ENCODE measurements at regions not wholly inside any gene's neighbourhood (a gene's known extent, or its start where the extent isn't known, plus 50 kb on each side); places are given as distances from the start of the nearest gene placed in this dataset.

DNA sequence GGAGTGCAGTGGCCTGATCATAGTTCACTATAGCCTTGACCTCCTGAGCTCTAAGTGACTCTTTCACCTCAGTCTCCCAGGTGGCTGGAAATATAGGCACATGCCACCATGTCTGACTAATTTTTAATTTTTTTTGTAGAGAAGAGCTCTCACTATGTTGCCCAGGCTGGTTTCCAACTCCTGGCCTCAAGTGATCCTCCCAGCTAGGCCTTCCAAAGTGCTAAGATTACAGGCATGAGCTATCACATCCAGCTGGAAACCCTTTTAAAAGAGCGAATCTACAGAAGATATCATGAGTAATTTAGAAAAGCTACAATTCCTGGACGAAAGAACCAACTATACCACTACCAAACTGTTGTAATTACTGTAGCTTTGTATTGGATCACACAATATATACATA, 394.4 kb upstream of the AUTS2 start:
- Histone ChIP-seq H3K36me3 (ENCODE audit: insufficient read depth, low read length) (no peaks in the 10 kb centered on the region), H3K4me2 (ENCODE audit: insufficient read depth, low read length) (no peak overlapping the region), H3K9me3 (ENCODE audit: low read depth, low read length) (no peaks in the 10 kb centered on the region), H4K20me1 (ENCODE audit: insufficient read depth, low read length) (no peaks in the 10 kb centered on the region), H2AFZ (ENCODE audit: low read length) (no peak overlapping the region), H3K27me3 (ENCODE audit: insufficient read depth, low read length) (no peaks in the 10 kb centered on the region), H3K4me3 (ENCODE audit: insufficient read depth, low read length) (no peak overlapping the region), H3K27ac (ENCODE audit: low read depth, low read length) (no peak overlapping the region), H3K79me2 (ENCODE audit: insufficient read depth, low read length) (no peaks in the 10 kb centered on the region), H3K4me1 (ENCODE audit: insufficient read depth, low read length) (no peaks in the 10 kb centered on the region)
- TF ChIP-seq, protein P1, sequence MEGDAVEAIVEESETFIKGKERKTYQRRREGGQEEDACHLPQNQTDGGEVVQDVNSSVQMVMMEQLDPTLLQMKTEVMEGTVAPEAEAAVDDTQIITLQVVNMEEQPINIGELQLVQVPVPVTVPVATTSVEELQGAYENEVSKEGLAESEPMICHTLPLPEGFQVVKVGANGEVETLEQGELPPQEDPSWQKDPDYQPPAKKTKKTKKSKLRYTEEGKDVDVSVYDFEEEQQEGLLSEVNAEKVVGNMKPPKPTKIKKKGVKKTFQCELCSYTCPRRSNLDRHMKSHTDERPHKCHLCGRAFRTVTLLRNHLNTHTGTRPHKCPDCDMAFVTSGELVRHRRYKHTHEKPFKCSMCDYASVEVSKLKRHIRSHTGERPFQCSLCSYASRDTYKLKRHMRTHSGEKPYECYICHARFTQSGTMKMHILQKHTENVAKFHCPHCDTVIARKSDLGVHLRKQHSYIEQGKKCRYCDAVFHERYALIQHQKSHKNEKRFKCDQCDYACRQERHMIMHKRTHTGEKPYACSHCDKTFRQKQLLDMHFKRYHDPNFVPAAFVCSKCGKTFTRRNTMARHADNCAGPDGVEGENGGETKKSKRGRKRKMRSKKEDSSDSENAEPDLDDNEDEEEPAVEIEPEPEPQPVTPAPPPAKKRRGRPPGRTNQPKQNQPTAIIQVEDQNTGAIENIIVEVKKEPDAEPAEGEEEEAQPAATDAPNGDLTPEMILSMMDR (IDR thresholded peaks at IDR 0.05; ENCODE audit: extremely low read depth, low read depth, low read length), result no peak
- DNase-seq (ENCODE audit: insufficient read length, low spot score, missing footprints), result no peak

DNA sequence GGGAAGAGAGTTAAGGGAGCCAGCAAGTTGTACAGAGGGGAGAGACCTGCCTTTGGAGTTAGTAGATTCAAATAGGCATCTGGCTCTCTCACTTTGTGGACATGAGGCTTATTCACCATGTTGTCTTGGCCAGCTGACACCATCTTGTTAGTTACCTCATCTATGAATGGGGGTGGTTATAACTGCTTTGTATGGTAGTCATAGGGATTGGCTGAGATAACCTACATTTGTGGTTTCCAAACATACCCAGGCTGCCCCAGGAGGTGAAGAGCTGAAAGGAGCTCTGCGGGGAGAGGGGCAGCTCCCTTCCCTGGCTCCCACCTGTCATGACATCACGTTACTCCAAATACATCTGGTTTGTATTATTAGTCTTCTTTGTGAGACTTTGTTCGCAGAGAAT, 393.3 kb upstream of the AUTS2 start:
- Histone ChIP-seq H3K27me3 (ENCODE audit: insufficient read depth, low read length) (no peaks in the 10 kb centered on the region), H2AFZ (ENCODE audit: low read length) (no peak overlapping the region), H3K4me2 (ENCODE audit: insufficient read depth, low read length) (no peak overlapping the region), H3K9me3 (ENCODE audit: low read depth, low read length) (no peaks in the 10 kb centered on the region), H4K20me1 (ENCODE audit: insufficient read depth, low read length) (no peaks in the 10 kb centered on the region), H3K36me3 (ENCODE audit: insufficient read depth, low read length) (no peaks in the 10 kb centered on the region), H3K4me1 (ENCODE audit: insufficient read depth, low read length) (no peaks in the 10 kb centered on the region), H3K27ac (ENCODE audit: low read depth, low read length) (no peak overlapping the region), H3K79me2 (ENCODE audit: insufficient read depth, low read length) (no peaks in the 10 kb centered on the region), H3K4me3 (ENCODE audit: insufficient read depth, low read length) (no peak overlapping the region)
- no peak for DNase-seq (ENCODE audit: insufficient read length, low spot score, missing footprints)
- TF ChIP-seq, protein P1 (IDR thresholded peaks at IDR 0.05; ENCODE audit: extremely low read depth, low read depth, low read length), result no peak

DNA sequence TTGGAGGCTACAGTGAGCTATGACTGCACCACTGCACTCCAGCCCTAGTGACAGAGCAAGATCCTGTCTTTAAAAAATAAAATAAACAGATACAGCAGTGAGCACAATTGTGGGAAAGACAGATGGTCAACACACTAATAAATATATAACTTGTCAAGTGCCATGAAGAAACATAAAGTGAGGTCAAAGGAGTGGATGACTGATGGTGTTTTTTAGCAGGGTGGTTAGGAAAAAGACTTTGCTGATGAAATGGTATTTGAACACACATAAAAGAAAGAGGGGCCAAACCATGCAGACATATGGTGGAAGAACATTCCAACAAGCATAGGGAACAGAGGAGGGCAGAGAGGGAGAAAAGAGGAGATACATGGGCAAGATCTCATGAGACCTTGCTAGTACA, 392.7 kb upstream of the AUTS2 start:
- Histone ChIP-seq H3K4me3 (ENCODE audit: insufficient read depth, low read length) (no peak overlapping the region), H3K9me3 (ENCODE audit: low read depth, low read length) (no peaks in the 10 kb centered on the region), H3K27ac (ENCODE audit: low read depth, low read length) (no peak overlapping the region), H4K20me1 (ENCODE audit: insufficient read depth, low read length) (no peaks in the 10 kb centered on the region), H3K4me2 (ENCODE audit: insufficient read depth, low read length) (no peak overlapping the region), H2AFZ (ENCODE audit: low read length) (no peak overlapping the region), H3K27me3 (ENCODE audit: insufficient read depth, low read length) (no peaks in the 10 kb centered on the region), H3K79me2 (ENCODE audit: insufficient read depth, low read length) (no peaks in the 10 kb centered on the region), H3K4me1 (ENCODE audit: insufficient read depth, low read length) (no peaks in the 10 kb centered on the region), H3K36me3 (ENCODE audit: insufficient read depth, low read length) (no peaks in the 10 kb centered on the region)
- TF ChIP-seq, protein P1 (IDR thresholded peaks at IDR 0.05; ENCODE audit: extremely low read depth, low read depth, low read length), result no peak
- DNase-seq (ENCODE audit: insufficient read length, low spot score, missing footprints), result no peak

DNA sequence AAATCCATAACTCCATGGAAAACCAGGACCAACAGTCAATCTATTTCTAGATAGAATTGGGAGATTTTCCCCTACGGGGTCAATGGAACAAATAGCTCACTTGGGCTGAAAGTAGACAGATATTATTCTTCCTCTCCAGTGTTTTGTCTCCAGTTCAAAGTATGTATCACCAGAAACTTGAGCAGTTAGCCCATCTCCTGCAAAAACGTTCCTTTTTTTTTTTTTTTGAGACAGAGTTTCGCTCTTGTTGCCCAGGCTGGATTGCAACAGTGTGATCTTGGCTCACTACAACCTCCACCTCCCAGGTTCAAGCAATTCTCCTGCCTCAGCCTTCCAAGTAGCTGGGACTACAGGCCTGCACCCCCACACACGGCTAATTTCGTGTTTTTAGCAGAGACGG, 390.0 kb upstream of the AUTS2 start:
- H3K9me3 ChIP-seq (ENCODE audit: low read depth, low read length), result no peaks in the 10 kb centered on the region
- H3K27me3 ChIP-seq (ENCODE audit: insufficient read depth, low read length), result no peaks in the 10 kb centered on the region
- H4K20me1 ChIP-seq (ENCODE audit: insufficient read depth, low read length), result no peaks in the 10 kb centered on the region
- H2AFZ ChIP-seq (ENCODE audit: low read length), result no peak overlapping the region
- TF ChIP-seq, protein P1 (IDR thresholded peaks at IDR 0.05; ENCODE audit: extremely low read depth, low read depth, low read length), result no peak
- no peak overlapping the region for H3K4me3 ChIP-seq (ENCODE audit: insufficient read depth, low read length)
- no peaks in the 10 kb centered on the region for H3K36me3 ChIP-seq (ENCODE audit: insufficient read depth, low read length)
- no peaks in the 10 kb centered on the region for H3K4me1 ChIP-seq (ENCODE audit: insufficient read depth, low read length)
- H3K79me2 ChIP-seq (ENCODE audit: insufficient read depth, low read length), result no peaks in the 10 kb centered on the region
- DNase-seq (ENCODE audit: insufficient read length, low spot score, missing footprints), result no peak
- no peak overlapping the region for H3K4me2 ChIP-seq (ENCODE audit: insufficient read depth, low read length)
- H3K27ac ChIP-seq (ENCODE audit: low read depth, low read length), result no peak overlapping the region

All from osteoblast (primary cell).